VCaP (cell line): ENCODE measurements at regions not wholly inside any gene's neighbourhood (a gene's known extent, or its start where the extent isn't known, plus 50 kb on each side); places are given as distances from the start of the nearest gene placed in this dataset.

Experiments used
- H3K27ac ChIP-seq: fragments of 450-650 bp; 2 replicates; pipeline ENCODE4 v1.5.1; 2017
- CTCF ChIP-seq: fragments of 450-650 bp; conservative IDR thresholded peaks from 2 replicates; pipeline ENCODE4 v1.5.1; 2017; ENCODE audit warnings: mild to moderate bottlenecking, moderate library complexity

GRCh38 chr7:122944682-122945303 lies 50.7 kb downstream of the TAS2R16 start:
- TF ChIP-seq CTCF = no peak

GRCh38 chr7:122942765-122943164 lies 52.7 kb downstream of the TAS2R16 start:
- 0 out of 2 replicates have a peak overlapping the region, but pooled peaks have one; percentile 1 for H3K27ac ChIP-seq
- TF ChIP-seq CTCF = no peak

More at GRCh38 chr7:122944682-122945303, 50.7 kb downstream of the TAS2R16 start:
- no peak overlapping the region for H3K27ac ChIP-seq

GRCh38 chr7:122942059-122942458 lies 53.4 kb downstream of the TAS2R16 start:
- H3K27ac ChIP-seq = 0 out of 2 replicates have a peak overlapping the region, but pooled peaks have one; percentile 1
- TF ChIP-seq CTCF = no peak
